ENCODE measurements at regions not wholly inside any gene's neighbourhood (a gene's known extent, or its start where the extent isn't known, plus 50 kb on each side); places are given as distances from the start of the nearest gene placed in this dataset.

DNA sequence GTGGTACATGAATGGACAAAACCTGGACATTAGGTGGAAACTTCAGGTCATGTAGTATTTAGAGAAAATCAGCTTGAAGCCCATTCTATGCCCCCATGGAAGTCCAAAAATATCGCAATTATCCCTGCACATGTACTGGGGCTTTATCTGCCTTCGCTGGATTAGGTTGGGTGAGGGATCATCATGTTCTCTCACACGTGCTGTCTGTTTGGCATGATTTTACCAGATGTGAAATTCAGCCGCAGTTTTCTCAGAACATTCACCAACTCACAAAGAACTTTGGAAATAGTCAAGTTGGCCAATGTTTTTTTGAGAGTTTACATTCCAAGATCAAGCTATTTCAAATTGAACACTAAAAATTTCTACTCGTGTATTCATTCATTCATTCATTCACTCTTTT is 459.8 kb upstream of the CITED2 start:
- no peak for DNase-seq (ENCODE audit: low read depth, low spot score)

DNA sequence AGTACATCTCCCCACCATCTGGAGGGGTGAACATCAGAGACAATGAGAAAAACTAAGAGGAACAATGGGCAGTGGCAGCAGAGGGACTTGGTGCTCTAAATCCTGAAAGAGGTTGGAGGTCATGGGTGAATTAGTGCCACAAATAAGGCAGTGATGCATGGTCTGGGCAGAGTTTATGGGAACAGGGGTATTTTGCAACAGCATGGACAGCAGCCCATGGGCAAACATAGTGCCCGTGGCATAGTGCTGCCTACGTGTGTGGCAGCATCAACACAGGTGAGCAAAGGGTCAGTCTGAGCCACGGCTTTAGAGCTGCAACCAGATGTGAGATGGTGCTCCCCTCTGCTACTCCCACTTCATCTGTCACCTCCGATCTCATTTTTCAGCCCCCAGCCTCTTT is 459.1 kb upstream of the CITED2 start:
- DNase-seq (ENCODE audit: low read depth, low spot score), result no peak

DNA sequence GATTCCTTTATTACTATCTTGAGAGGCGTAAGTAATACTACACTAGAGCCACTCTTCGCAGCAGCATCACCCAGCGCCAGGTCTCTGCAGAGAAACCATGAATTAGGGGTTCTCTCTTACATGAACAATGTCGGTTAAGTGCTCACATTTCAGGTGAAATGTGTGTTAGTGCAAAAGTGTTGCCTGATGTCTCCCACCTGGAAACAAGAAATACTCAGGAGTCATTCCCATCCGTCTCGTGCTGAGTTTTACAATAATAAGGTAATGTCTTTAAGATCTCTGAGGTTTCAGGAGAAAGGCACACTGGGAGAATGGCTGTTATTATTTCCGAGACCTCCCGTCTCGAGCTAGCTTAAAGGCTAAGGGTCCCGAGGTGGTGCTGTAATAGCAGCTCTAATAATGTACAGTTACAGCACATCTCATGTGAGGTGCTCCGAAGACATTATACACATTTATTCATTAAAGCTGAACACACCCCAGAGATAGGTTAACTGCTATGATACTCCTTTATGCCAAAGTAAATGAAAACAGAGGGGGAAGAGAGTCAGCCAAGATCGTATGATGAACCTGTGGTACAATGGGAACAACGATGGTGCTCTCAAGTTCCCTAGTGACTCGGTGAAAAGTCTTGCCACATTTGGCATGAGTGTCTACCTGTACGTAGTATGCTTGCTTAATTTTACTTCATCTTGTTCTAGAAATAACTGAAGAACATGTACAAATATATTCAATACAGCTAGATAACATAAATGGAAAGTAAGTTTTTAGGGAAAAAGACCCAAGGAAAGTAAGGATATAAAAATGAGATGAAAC is 458.3 kb upstream of the CITED2 start:
- DNase-seq (ENCODE audit: low read depth, low spot score), result no peak

DNA sequence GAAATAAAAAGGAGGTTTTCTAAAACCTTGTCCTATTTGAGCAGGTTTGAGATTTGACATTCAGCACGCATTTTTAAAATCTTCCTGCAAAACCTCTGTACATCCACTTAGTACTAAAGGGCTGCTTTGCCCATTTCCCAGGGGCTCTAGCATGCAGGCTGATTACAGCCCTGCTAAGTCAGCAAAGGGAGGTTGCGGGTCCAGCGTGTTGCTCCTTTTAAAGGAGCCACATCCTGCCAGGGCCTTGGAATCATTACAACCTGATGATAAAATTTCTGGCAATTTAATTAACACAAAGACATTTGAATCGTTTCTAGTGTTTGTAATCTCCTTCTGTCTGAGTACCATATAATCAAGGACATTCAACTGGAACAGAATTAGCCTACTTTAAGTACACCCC is 455.1 kb upstream of the CITED2 start:
- no peak for DNase-seq (ENCODE audit: low read depth, low spot score)

DNA sequence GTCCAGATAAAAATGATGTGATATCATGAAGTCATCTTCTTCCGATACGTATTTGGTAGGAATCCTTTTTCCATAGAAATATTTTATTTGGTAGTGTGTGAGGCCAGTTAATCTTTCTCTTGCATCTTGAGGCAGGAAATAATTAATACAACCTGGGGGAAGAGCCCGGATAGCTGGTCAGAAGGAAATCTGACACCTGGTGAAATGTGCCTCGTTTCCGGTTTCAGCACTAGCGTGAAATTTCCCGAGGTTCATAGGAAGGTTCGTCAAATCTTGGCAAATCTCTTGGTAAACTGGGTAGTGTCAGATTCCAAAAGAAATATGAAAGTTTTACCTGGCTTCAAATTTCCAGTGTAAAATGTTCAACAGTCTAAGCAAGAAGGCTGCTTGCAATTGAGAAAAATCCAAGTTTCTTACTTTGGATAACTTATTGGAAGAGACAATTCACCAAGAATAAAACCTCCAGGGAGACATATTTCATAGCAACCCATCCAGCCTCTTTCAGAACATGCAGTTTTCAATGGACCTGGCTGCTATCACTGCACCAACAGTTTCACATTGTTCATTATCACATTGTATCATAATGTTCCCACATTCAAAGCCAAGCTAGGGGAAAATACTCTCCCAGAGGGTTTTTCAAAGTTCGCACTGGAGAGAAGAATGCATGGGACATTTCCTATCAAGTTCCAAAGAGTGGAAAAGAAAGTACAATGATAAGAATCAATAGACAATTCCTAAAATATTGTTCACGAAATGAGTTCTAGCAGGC is 454.5 kb upstream of the CITED2 start:
- DNase-seq (ENCODE audit: low read depth, low spot score), result no peak

DNA sequence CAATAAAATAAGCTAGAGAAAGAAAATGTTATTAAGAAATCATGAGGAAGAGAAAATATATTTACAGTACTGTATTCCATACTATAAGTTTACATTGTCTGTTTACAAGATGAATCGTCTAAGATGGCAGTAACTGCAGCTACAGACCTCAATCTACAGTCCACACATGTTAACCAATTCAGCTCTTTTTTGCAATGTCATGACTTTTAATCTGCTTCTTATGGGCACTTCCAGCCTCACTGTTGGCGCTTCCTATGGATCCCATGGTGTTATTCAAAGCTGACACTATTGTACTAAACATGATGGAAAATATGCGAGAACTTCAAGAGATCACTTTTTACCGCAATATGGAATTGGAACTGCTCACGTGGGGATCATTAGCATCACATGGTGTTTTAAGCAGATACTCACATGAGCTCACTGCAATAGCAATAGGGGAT is 451.5 kb upstream of the CITED2 start:
- no peak for DNase-seq (ENCODE audit: low read depth, low spot score)

DNA sequence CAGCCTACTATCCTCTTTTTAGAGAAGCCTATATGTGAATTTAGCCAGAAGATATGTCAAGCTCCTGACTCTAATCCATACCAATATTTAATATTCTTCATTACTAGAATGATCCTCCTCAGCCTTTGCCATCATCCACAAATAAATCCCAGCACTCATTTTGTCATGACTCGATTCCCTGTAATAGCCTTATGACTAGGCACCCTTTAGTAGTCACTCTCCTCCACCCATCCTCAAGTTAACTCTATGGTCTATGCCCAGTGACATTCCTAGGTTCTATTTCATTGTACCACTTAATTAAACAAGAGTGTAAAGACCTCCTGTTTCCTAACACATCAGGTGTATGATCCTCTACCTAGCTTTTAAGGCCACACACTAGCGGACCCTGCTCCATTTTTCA is 450.4 kb upstream of the CITED2 start:
- no peak for DNase-seq (ENCODE audit: low read depth, low spot score)

DNA sequence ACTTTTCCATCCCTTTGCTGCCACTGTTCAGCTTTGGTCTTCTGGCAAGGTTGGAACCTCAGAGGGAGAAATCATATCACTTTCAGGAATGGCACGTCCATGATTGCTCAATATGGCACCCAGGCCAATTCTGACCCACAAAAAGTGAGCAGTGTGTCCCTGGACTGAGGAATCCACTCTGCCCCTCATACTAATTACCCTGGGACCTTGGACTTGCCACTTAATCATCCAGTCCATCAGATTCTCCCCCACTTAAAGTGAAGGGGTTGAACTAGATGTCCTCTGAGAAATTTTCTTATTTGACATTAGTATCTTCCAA is 449.3 kb upstream of the CITED2 start:
- DNase-seq (ENCODE audit: low read depth, low spot score), result no peak

DNA sequence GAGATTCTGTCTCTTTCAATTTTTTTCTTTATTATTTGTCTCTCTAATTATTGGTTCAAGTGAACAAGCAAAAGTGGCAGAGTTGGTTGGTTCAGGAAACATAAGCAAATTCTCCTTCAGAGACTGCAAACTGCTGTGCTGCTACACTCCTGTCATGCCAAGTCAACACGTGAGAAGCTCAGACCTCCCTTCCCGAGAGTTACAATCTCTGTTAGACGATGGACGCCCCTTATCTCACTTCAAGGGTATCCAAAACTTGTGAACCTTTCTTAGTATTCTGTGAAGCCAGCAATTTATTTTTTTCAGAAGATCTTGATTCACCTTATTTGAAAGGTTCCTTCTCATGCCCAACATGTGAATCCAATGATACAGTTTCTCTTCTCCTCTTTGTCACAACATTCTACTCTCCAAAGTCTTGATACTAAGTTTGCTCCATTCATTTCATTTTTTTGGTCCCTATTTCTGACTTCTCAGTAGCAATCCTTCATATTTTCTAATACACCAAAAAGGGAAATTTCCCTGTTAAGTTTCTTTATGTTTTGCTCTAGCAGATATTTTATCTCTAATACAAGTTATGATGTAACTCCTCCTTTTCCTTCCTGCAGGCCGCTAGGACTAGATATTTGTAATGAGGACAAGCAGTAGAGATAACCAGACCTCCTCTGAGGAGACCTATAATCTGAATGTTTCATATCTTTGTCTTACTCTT is 448.8 kb upstream of the CITED2 start:
- no peak for DNase-seq (ENCODE audit: low read depth, low spot score)

DNA sequence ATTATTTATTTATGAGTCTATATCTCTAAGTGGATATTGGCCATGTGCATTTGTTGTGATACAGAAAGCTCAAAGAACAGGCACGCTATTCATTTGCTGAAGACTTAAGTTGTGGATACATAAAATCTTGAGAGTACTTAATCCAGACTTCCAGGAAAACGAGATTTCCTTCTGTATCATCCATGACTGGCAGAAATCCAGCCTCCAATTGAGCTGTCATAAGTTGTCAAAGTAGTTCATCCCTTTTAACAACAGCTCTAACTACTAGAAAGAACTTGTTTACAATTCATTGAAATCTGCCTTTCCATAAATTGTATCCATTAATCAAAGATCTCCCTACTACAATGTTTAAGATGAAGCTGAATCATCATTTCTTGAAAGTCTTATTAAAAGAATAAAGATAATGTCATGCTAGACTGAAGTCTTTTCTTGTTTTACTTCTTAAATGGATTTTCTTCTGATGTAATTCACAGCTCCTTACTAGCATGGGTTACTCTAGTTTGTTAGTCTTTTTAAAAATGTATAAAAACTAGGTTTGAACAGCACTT is 447.3 kb upstream of the CITED2 start:
- no peak for DNase-seq (ENCODE audit: low read depth, low spot score)

DNA sequence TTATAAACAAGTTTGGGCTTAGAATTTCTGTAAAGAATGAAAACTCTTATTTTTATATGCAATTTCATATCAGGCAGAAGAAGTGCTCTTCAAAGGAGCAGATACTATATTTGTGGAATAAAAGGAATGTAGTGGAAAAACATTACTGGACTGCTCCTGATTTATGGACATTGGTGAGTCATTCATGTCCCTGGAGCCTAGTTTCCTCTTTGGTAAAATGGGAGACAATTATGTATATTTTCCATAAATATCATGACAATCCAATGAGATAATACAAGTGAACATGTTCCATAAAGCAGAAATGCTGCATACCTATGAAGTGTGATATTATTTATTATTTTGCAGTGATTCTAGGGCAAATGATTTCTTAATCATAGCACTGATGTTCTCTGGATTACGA is 445.8 kb upstream of the CITED2 start:
- peak; percentile 55 for DNase-seq (ENCODE audit: low read depth, low spot score)

DNA sequence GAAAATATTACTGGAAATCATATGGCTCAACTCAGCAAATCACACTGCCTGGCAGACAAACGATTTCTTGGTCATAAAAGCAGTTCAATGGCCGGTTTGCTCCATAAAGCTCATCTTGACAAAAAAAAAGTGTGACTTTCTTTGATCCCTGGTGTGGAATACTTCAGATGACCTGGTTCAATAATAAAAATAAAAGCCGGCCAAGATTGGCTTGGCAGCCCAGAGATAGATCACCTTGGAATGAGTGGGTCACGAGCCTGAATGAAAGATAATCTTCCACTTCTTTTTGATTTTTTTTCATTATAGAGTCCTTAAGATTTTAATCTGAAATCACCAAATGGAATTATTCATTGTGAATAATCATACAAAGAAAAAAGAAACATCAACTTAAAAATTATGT is 445.3 kb upstream of the CITED2 start:
- DNase-seq (ENCODE audit: low read depth, low spot score), result no peak

DNA sequence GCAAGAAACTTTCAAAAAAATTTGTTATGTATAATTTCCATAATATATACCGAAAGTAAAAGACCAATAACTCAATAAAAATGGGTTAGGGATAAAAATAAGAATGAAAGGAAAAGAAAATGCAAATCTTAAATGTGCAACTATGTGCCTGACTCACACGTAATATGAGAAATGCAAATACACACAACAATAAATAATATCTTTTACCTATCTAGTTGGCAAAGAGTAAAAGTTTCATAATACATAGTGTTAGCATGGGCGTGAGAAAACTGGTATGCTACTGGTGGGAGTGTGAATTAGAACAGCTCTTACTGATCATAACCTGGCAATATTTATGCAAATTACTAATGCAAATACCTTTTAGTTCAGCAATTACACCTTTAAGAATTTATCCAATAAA is 438.5 kb upstream of the CITED2 start:
- no peak for DNase-seq (ENCODE audit: low read depth, low spot score)

DNA sequence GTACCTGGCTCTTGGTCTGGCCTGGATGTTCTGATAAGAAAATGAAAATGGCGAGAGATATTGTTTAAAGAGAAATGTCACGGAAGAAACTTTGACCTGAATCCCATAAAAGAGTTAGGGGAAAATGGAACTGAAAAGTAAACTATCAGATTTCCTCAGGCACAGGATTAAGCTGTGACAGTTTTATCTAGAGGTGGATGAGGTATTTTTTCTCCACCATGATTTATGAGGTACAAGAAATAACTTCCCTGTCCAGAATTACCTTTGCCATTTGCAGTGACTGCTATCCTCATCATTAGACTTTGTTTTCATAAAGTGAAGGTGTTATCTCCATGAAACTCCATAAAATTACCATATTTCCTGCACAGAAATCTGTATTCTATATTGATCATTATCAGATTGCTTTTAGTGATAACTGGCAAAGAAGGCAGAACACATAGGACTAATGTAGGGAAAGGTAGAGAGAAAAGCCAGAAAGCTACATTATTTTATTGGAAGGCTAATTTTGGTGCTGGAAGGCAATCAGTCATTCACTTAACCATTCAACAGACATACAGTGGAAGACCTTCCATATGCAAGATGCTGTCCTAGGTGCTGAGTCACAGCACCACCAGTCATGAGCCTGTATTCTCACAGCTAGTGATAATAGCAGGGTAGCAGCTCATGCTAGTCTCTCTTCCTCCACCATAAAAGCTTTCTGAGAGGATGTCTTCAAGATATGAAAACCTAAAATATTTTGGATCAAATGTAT is 427.3 kb upstream of the CITED2 start:
- no peak for DNase-seq (ENCODE audit: low read depth, low spot score)

DNA sequence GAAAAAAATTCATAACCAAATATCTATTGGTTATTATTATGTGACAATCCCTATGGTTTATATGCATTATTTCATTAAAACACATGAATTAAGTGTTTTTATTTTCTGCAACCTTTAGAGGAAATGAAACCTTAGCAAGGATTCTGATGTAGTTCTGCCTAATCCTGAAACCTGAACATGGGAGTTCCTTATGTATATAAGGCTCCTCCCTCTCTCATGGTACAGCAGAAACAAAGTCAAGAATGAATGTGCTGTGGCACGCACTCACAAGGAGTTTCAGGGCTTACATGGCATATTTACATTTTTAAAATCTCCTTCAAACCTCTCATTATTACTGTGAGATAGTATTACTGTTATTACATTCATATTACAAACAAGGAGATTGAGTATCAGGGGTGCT is 426.4 kb upstream of the CITED2 start:
- no peak for DNase-seq (ENCODE audit: low read depth, low spot score)

DNA sequence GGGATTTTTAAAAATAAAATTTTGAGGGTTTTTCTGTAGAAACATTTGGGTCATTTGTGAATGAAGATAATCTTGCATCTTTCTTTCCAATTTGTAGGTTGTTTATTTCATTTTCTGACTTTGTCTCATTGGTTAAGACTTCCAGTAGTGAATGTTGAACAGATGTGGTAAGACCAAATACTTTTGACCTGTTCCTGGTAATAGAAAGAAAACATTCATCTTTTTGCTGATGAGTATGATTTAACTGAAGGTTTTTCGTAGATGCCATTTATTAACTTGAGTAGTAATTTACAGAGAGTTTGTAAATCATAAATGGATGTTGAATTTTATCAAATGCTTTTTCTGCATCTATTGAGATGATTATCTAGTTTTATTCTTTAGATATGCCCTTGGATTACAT is 416.1 kb upstream of the CITED2 start:
- no peak for DNase-seq (ENCODE audit: low read depth, low spot score)

DNA sequence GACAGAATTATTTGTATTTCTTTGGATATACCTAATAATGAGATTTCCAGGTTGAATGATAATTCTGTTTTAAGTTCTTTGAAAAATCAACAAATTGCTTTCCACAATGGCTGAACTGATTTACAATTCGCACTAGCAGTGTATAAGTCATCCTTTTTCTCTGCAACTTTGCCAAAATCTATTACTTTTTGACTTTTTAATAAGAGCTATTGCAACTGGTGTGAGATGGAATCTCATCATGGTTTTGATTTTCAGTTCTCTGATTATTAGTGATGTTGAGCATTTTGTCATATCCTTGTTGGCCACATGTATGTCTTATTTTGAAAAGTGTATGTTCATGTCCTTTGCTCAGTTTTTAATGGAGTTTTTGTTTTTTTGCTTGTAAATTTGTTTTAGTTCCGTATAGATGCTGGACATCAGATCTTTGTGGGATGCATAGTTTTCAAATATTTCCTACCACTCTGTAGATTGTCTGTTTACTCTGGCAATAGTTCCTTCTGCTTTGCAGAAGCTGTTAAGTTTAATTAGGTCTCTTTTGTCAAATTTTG is 409.8 kb upstream of the CITED2 start:
- DNase-seq (ENCODE audit: low read depth, low spot score), result no peak

DNA sequence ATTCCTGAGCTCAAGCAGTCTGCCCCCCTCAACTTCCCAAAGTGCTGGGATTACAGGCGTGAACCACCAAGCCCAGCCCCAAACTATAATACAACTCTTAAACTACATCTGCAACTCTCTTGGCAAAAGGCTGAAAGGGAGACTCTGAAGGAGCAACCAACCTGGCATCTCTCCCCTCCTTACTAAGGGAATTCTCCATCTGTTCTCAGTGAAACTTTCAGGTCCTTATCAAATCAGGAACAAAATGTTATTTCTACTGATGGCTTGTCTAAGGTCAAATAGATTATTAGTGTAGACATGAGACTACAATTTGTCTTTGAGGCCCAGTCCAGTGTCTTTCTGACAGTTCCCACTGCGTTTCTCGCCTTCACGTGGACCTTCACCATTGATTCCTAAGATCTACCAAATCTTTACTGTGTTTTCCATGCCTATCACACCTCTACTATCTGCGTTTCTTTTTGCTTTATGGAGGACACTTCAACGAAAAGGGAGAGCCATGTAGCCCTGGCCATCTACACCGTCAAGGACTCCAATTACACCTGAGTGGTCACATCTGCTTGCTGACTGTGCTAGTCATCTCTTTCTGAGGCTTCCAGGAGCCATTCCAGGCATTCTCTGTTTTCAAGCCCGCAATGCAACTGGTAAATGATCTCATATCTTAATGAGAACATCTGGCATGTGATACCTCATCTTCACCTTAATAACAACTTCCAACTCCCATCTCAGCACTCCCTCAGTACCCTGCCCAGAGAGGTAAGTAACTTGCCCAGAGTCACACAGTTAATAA is 405.7 kb upstream of the CITED2 start:
- no peak for DNase-seq (ENCODE audit: low read depth, low spot score)

DNA sequence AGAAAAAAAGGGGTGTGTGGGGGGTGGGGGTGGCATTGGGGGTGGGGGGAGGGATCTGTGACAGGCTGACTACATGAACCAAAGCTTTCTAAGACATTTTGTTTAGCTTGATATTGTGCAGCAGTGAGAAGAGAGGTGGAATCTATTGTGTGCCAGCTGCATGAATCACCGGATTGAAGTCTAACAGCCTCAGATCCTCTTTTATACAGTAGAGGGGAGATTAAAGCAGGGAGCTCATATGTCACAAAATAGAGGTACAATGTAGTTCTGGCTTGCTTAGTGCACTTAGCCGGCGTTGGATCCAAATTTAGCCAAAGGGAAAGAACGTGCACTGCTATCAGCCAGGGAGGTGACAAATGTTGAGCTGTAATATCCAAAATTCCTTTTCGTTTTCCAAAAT is 404.2 kb upstream of the CITED2 start:
- DNase-seq (ENCODE audit: low read depth, low spot score), result no peak

DNA sequence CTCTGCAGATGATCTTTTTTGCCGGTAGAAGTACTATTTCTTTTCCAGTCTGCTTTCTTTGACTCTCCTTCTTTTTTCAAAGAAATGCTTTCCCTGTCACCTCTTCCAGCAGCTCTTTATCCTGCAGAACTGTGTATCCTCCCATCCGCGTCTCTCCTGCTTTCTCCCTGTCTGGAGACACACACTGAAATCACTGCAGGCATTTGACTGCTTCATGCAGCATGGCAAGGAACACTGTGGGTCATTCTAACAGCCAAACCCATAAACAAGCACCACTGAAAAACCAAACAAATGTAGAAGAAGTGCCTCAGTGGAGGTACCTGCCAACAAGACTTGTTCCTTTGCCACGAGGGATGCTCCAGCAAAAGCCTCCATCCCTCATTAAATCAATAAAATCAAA is 403.7 kb upstream of the CITED2 start:
- DNase-seq (ENCODE audit: low read depth, low spot score), result no peak

Data from pulmonary artery endothelial cell (primary cell).